AG04449 (cell line): ENCODE measurements at regions not wholly inside any gene's neighbourhood (a gene's known extent, or its start where the extent isn't known, plus 50 kb on each side); places are given as distances from the start of the nearest gene placed in this dataset.

Experiments
- CTCF ChIA-PET: fragments of 350-600 bp; formaldehyde crosslinking; extraction: SDS; loops from one replicate; lab custom pipeline; 2021; ENCODE audit warnings: antibody characterized with exemption; lab: Yijun Ruan, JAX
- POLR2A ChIA-PET: fragments of 400-600, 350-600 bp; formaldehyde crosslinking; extraction: SDS; loops from one replicate; lab custom pipeline; 2020; ENCODE audit warnings: antibody characterized with exemption, inconsistent platforms; lab: Yijun Ruan, JAX
- DNase-seq: peaks from one replicate; pipeline ENCODE4 v3.0.0-alpha.2; 2010; ENCODE audit warnings: low read depth, low spot score
- H3K4me3 ChIP-seq: 2 replicates; pipeline ENCODE4 v1.5.1; 2011; ENCODE audit warnings: low read depth, mild to moderate bottlenecking, control low read depth, low read length
- CTCF ChIP-seq: IDR thresholded peaks from one replicate; pipeline ENCODE4 v1.5.1; 2011; ENCODE audit warnings: mild to moderate bottlenecking, moderate library complexity, low read length, control low read depth, inconsistent platforms; ENCODE audit not compliant: insufficient read depth; ENCODE audit errors: missing control alignments

DNA sequence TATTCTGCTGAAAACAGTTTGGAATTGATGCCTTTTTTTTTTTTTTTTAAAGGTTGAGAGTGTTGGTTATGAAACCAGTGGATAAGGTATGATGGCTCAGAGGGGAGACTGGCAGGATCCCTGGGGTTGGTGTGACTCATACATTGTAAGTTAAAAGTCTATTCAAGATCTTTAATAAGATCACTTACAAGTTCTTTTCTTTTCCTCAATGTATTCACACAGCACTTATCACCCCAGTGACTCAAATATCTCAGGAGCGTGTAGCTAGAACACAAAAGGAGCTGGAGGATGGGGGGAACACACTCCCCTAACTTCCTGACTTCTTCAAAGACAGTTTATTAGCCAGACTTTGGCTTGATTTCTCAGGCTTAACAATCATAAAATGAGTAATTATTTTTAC lies 285.3 kb downstream of the SV2B start:
- POLR2A ChIA-PET, result no interaction called here
- H3K4me3 ChIP-seq, result no peak overlapping the region
- DNase-seq, result no peak
- no peak for TF ChIP-seq CTCF
- CTCF ChIA-PET, result no interaction called here

- POLR2A ChIA-PET, result no interaction called here
- no peak for DNase-seq
- CTCF ChIA-PET, result no interaction called here
- H3K4me3 ChIP-seq, result no peak overlapping the region
- no peak for TF ChIP-seq CTCF
Observed at GRCh38 chr15:91393186-91393585, 293.1 kb downstream of the SV2B start.

- POLR2A ChIA-PET, result no interaction called here
- H3K4me3 ChIP-seq, result no peak overlapping the region
- CTCF ChIA-PET, result no interaction called here
- no peak for DNase-seq
- TF ChIP-seq CTCF, result no peak
Observed at GRCh38 chr15:91400481-91400880, 300.4 kb downstream of the SV2B start.

DNA sequence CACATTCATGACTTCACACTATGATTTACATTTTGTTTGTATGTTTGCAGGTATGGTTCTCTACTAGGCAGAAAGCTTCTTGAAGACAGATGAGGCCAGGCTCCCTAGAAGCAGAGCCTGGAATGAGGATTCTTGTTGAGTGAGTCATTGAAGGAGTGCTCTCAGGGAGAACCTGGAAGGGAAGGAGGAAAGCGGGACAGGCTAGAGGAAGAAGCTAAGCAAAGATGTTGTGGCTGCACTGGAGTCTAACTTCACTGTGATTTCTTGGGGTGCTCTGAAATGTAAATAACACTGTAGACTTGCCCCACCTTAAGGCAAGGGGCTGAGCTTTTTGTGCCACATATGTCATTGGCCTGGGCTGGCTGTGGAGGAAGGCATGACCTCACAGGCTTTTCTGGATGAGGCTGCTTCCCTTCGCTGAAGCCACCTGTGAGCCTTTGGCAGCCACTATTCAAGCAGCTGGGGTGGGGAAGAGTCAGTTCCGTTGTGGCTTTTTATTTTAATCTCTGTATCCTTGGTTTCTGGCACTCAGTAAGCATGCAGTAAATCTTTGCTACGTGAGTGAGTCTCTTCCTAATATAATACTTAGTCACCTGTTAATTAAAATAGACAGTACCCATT lies 307.3 kb downstream of the SV2B start:
- no peak overlapping the region for H3K4me3 ChIP-seq
- CTCF ChIA-PET, result no interaction called here
- TF ChIP-seq CTCF, result no peak
- POLR2A ChIA-PET, result no interaction called here
- DNase-seq, result no peak

DNA sequence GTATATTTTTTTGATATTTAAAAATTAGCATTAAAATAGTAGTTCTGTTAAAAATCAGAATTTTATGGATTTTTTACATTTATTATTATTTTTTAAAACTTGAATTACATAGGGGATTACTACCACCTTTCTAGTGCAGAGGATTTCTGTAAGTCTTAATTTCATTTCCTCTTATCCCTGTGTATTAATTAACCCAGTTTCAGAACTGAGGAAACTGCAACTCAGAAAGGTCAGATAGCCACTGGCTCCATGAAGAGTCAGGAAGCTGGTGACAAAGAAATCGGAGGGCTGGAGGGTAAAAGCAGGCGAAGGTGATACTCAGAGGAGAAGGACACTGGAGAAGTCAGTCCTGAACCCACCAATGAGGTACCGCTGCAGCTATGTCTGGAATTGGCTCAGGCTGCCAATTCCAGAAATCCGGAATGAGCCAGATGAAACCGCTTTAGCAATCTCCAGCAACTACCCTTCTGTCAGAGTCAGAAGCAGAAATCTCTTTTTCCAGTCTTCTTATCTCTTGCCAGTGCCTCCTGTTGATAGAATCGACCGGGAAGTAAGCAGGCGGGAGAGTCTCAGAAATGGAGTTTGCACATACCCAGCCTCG lies 308.5 kb downstream of the SV2B start:
- ChIA-PET POLR2A (no interaction called here), CTCF (no interaction called here)
- no peak overlapping the region for H3K4me3 ChIP-seq
- DNase-seq, result no peak
- TF ChIP-seq CTCF, result no peak

DNA sequence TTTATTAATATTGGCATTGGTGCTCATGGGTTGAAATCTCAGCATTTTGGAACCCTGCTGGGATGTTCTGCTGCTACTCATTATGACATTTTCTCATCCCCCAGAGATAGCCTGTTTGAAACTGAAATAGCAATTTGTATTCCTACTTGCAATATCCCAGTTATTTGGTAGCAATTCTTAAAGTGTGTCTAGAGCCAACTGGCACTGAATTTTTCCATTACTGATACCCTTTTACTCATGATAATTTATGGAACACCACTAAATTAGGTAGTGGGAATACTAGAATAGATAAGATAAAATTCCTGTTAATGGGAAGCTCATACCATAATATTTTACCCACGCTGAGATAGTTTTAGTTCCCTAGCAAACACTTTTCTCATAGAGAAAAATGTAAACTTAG lies 309.3 kb downstream of the SV2B start:
- no peak for DNase-seq
- H3K4me3 ChIP-seq, result no peak overlapping the region
- POLR2A ChIA-PET, result no interaction called here
- CTCF ChIA-PET, result no interaction called here
- no peak for TF ChIP-seq CTCF
